Adrenal gland (tissue), 9 donors: ENCODE measurements at regions not wholly inside any gene's neighbourhood (a gene's known extent, or its start where the extent isn't known, plus 50 kb on each side); places are given as distances from the start of the nearest gene placed in this dataset.

Experiments
- DNase-seq, 7 donors: peaks; one replicate each; pipeline ENCODE4 v3.0.0-alpha.2; 2019 to 2020
- H3K27ac ChIP-seq, 5 donors: fragments of 200-600 bp; sonication (generic) in 4 of 5; 1 replicate in 3 of 5; 2 replicates in 2 of 5; pipeline versions ENCODE4 v1.5.1 to v1.8.0; 2016 to 2020; ENCODE audit warnings: mild to moderate bottlenecking in 1 of 5
- H3K27me3 ChIP-seq: fragments of 200-600 bp; 2 replicates; pipeline ENCODE4 v1.8.0; 2021
- H3K36me3 ChIP-seq, 2 donors: fragments of 200-600 bp; replicated peaks in 1 of 2; 1 replicate in 1 of 2; 2 replicates in 1 of 2; pipeline versions ENCODE4 v1.5.1 to v1.8.0; 2018 to 2022
- H3K4me1 ChIP-seq, 2 donors: fragments of 200-600 bp; replicated peaks in 1 of 2; 1 replicate in 1 of 2; 2 replicates in 1 of 2; pipeline versions ENCODE4 v1.5.1 to v1.8.0; 2018 to 2021
- H3K4me3 ChIP-seq, 4 donors: fragments of 200-600 bp; sonication (generic) in 3 of 4; one replicate each; pipeline ENCODE4 v1.5.1; 2016 to 2018
- H3K9me3 ChIP-seq, 3 donors: fragments of 200-600 bp; sonication (generic) in 1 of 3; replicated peaks in 1 of 3; 1 replicate in 2 of 3; 2 replicates in 1 of 3; pipeline versions ENCODE4 v1.5.1 to v1.8.0; 2016 to 2021
- CTCF ChIP-seq, 6 experiments: fragments of 450-650 bp in 4 of 6; fragments of 200-600 bp in 2 of 6; sonication (generic) in 1 of 6; IDR thresholded peaks; 1 replicate in 5 of 6; 2 replicates in 1 of 6; pipeline versions ENCODE4 v1.5.1 to v1.8.0; 2016 to 2021; ENCODE audit warnings: antibody characterized with exemption in 6 of 6, mild to moderate bottlenecking in 2 of 6, moderate library complexity in 1 of 6
- POLR2A ChIP-seq, 2 donors: fragments of 450-650 bp; IDR thresholded peaks; one replicate each; pipeline ENCODE4 v1.6.1; 2017; ENCODE audit warnings: antibody characterized with exemption in 2 of 2, mild to moderate bottlenecking in 2 of 2, moderate library complexity in 1 of 2
- WGBS, 4 donors: extraction: QIAGEN DNeasy Blood & Tissue Kit in 2 of 4; methylation state at CpG; one replicate each; pipeline versions ENCODE4 v1.1.5 to v1.1.7; 2013 to 2017; 5-methylcytosine and 5-hydroxymethylcytosine counted together
- intact Hi-C, 2 donors: fragments of 100-400 bp; cut with DNase I; formaldehyde crosslinking; loops; one replicate each; pipeline versions ENCODE4 v1.14.1 to v1.15.0; 2022 to 2023
- donor health status: healthy with polysubstance abuse.
- donor health status: Bipolar disorder and iron deficiency.
- donor health status: DM: yes; HTN: yes; CAD: no.
- donor health status: DM: no; HTN: no; CAD: no.
- donor health status: DM: no; HTN: no; CAD: no.

GRCh38 chr16:64724339-64724738 lies 397.5 kb downstream of the CDH11 start:
- Histone ChIP-seq H3K4me3 (no peak overlapping the region), H3K36me3 (no peaks in the 10 kb centered on the region), H3K27me3 (no peaks in the 10 kb centered on the region), H3K9me3 (no peaks in the 10 kb centered on the region), H3K27ac (no peak overlapping the region), H3K4me1 (no peaks in the 10 kb centered on the region)
- 70 to 82% (median 77%) methylated on average over 5 of the region's 5 CpGs for WGBS, 4 donors
- no peak for DNase-seq
- intact Hi-C loops = no loop called here
- TF ChIP-seq CTCF (IDR thresholded peaks at IDR 0.05) (no peak), POLR2A (IDR thresholded peaks at IDR 0.05) (no peak)

GRCh38 chr16:64718486-64718885 lies 403.4 kb downstream of the CDH11 start:
- H3K4me1 ChIP-seq = no peaks in the 10 kb centered on the region
- H3K4me3 ChIP-seq = no peak overlapping the region
- no peak for DNase-seq
- TF ChIP-seq POLR2A (IDR thresholded peaks at IDR 0.05) (no peak), CTCF (IDR thresholded peaks at IDR 0.05) (no peak)
- intact Hi-C loops = no loop called here
- H3K27me3 ChIP-seq = no peaks in the 10 kb centered on the region
- H3K27ac ChIP-seq = no peak overlapping the region
- no peaks in the 10 kb centered on the region for H3K36me3 ChIP-seq
- WGBS, 4 donors = 72 to 89% (median 86%) methylated on average over 7 of the region's 7 CpGs
- H3K9me3 ChIP-seq = no peaks in the 10 kb centered on the region

GRCh38 chr16:64717871-64718270 lies 404.0 kb downstream of the CDH11 start:
- H3K4me3 ChIP-seq = no peak overlapping the region
- intact Hi-C loops = no loop called here
- no peaks in the 10 kb centered on the region for H3K36me3 ChIP-seq
- no peaks in the 10 kb centered on the region for H3K9me3 ChIP-seq
- TF ChIP-seq POLR2A (IDR thresholded peaks at IDR 0.05) (no peak), CTCF (IDR thresholded peaks at IDR 0.05) (no peak)
- no peaks in the 10 kb centered on the region for H3K27me3 ChIP-seq
- H3K27ac ChIP-seq = no peak overlapping the region
- H3K4me1 ChIP-seq = no peaks in the 10 kb centered on the region
- no peak for DNase-seq
- WGBS, 4 donors = 73 to 81% (median 77%) methylated on average over 3 of the region's 3 CpGs

- no peaks in the 10 kb centered on the region for H3K4me1 ChIP-seq
- intact Hi-C loops = no loop called here
- no peak for DNase-seq
Measured at GRCh38 chr16:64715624-64716023, 406.2 kb downstream of the CDH11 start.

More at GRCh38 chr16:64715624-64716023, 406.2 kb downstream of the CDH11 start:
- Histone ChIP-seq H3K27ac (no peak overlapping the region), H3K4me3 (no peak overlapping the region), H3K27me3 (no peaks in the 10 kb centered on the region), H3K36me3 (no peaks in the 10 kb centered on the region), H3K9me3 (no peaks in the 10 kb centered on the region)
- TF ChIP-seq POLR2A (IDR thresholded peaks at IDR 0.05) (no peak), CTCF (IDR thresholded peaks at IDR 0.05) (no peak)
- WGBS, 4 donors = 80 to 95% (median 86%) methylated on average over 2 of the region's 2 CpGs
